Astrocyte (in vitro differentiated cells and primary cell): ENCODE measurements at regions not wholly inside any gene's neighbourhood (a gene's known extent, or its start where the extent isn't known, plus 50 kb on each side); places are given as distances from the start of the nearest gene placed in this dataset.

Experiments used
- DNase-seq: peaks from one replicate; pipeline ENCODE4 v3.0.0-alpha.2; 2010; ENCODE audit warnings: low read depth
- FAIRE-seq: peaks from 2 replicates; lab custom pipeline; 2011; peaks lifted over from hg19 to GRCh38; lab: Jason Lieb, UNC
- H2AFZ ChIP-seq: 2 replicates; pipeline ENCODE4 v1.6.0; 2012; ENCODE audit warnings: low read depth, low read length, inconsistent platforms
- H3K27ac ChIP-seq: 2 replicates; pipeline ENCODE4 v1.5.1; 2011; ENCODE audit warnings: low read depth, low read length, inconsistent platforms
- H3K27me3 ChIP-seq: 2 replicates; pipeline ENCODE4 v1.6.0; 2011; ENCODE audit warnings: low read length, inconsistent platforms; ENCODE audit not compliant: insufficient read depth
- H3K36me3 ChIP-seq: 2 replicates; pipeline ENCODE4 v1.5.1; 2011; ENCODE audit warnings: low read length, inconsistent platforms; ENCODE audit not compliant: insufficient read depth
- H3K4me1 ChIP-seq: 2 replicates; pipeline ENCODE4 v1.5.1; 2011; ENCODE audit warnings: low read length, inconsistent platforms; ENCODE audit not compliant: insufficient read depth
- H3K4me2 ChIP-seq: 2 replicates; pipeline ENCODE4 v1.6.0; 2012; ENCODE audit warnings: low read length, inconsistent platforms
- H3K4me3 ChIP-seq: 2 replicates; pipeline ENCODE4 v1.5.1; 2011; ENCODE audit warnings: low read depth, mild to moderate bottlenecking, low read length, inconsistent platforms; ENCODE audit not compliant: insufficient read depth
- H3K79me2 ChIP-seq: 2 replicates; pipeline ENCODE4 v1.6.0; 2012; ENCODE audit warnings: mild to moderate bottlenecking, low read length, inconsistent platforms; ENCODE audit not compliant: insufficient read depth
- H3K9ac ChIP-seq: 2 replicates; pipeline ENCODE4 v1.6.0; 2012; ENCODE audit warnings: mild to moderate bottlenecking, low read length, inconsistent platforms
- H3K9me3 ChIP-seq: 2 replicates; pipeline ENCODE4 v1.5.1; 2012; ENCODE audit warnings: low read depth, mild to moderate bottlenecking, low read length, inconsistent platforms; ENCODE audit not compliant: insufficient read depth
- H4K20me1 ChIP-seq: 2 replicates; pipeline ENCODE4 v1.6.0; 2012; ENCODE audit warnings: low read length, inconsistent platforms; ENCODE audit not compliant: insufficient read depth
- H3K27ac Mint-ChIP-seq: one replicate; pipeline ENCODE4 v1.8.0; 2021; ENCODE audit warnings: mild to moderate bottlenecking, mixed read lengths; ENCODE audit not compliant: unreplicated experiment
- H3K27me3 Mint-ChIP-seq: one replicate; pipeline ENCODE4 v1.8.0; 2021; ENCODE audit warnings: low read depth, mixed read lengths; ENCODE audit not compliant: unreplicated experiment
- H3K36me3 Mint-ChIP-seq: one replicate; pipeline ENCODE4 v1.8.0; 2021; ENCODE audit warnings: low read depth, mixed read lengths; ENCODE audit not compliant: unreplicated experiment
- H3K4me1 Mint-ChIP-seq: one replicate; pipeline ENCODE4 v1.8.0; 2021; ENCODE audit warnings: low read depth, mixed read lengths; ENCODE audit not compliant: unreplicated experiment
- H3K4me3 Mint-ChIP-seq: one replicate; pipeline ENCODE4 v1.8.0; 2021; ENCODE audit warnings: mild to moderate bottlenecking, moderate library complexity, mixed read lengths; ENCODE audit not compliant: unreplicated experiment
- H3K9me3 Mint-ChIP-seq: one replicate; pipeline ENCODE4 v1.8.0; 2021; ENCODE audit warnings: mild to moderate bottlenecking, mixed read lengths; ENCODE audit not compliant: unreplicated experiment
- CTCF ChIP-seq: IDR thresholded peaks from 2 replicates; pipeline ENCODE4 v1.5.1; 2011; ENCODE audit warnings: low read depth, mild to moderate bottlenecking, inconsistent platforms, low read length, moderate library complexity; ENCODE audit not compliant: insufficient read depth
- EZH2 ChIP-seq: IDR thresholded peaks from 2 replicates; pipeline ENCODE4 v1.6.1; 2012; ENCODE audit warnings: mild to moderate bottlenecking, low read length, inconsistent platforms; ENCODE audit not compliant: insufficient read depth

DNA sequence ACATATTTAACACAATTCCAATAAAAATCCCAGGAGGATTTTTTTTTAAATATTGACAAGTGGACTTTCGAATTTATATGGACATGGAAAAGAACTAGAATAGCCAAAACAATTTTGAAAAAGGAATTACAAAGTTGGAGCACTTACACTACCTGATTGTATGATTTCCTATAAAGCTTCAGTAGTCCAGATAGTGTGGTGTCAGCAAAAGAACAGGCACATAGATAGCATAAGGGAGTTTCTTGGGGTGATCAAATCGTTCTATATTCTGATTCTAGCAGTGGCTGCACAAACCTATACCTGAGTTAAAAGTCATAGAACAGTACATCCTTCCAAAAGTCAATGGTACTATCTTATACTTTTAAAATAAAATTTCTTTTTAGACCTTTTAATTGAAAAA lies 66.4 kb upstream of the CES5A start:
- Mint-ChIP-seq H3K27ac (no peak overlapping the region), H3K9me3 (no peaks in the 10 kb centered on the region), H3K36me3 (no peaks in the 10 kb centered on the region), H3K27me3 (peaks cover 18% of the 10 kb centered on the region), H3K4me1 (no peaks in the 10 kb centered on the region), H3K4me3 (no peak overlapping the region)
- Histone ChIP-seq H4K20me1 (no peaks in the 10 kb centered on the region), H2AFZ (no peak overlapping the region), H3K27me3 (peaks cover 4% of the 10 kb centered on the region), H3K27ac (no peak overlapping the region), H3K9me3 (no peaks in the 10 kb centered on the region), H3K4me3 (no peak overlapping the region), H3K9ac (no peak overlapping the region), H3K4me1 (no peaks in the 10 kb centered on the region), H3K36me3 (no peaks in the 10 kb centered on the region), H3K79me2 (no peaks in the 10 kb centered on the region), H3K4me2 (no peak overlapping the region)
- TF ChIP-seq EZH2 (no peak), CTCF (no peak)
- DNase-seq (no peak), FAIRE-seq (no peak)

GRCh38 chr16:55938126-55938525 lies 63.0 kb upstream of the CES5A start:
- TF ChIP-seq CTCF: no peak

GRCh38 chr16:55933038-55933437 lies 57.9 kb upstream of the CES5A start:
- no peaks in the 10 kb centered on the region for H3K36me3 ChIP-seq
- no peak overlapping the region for H2AFZ ChIP-seq
- Mint-ChIP-seq H3K27ac (no peak overlapping the region), H3K27me3 (no peaks in the 10 kb centered on the region), H3K9me3 (peaks cover 9% of the 10 kb centered on the region), H3K4me3 (no peak overlapping the region), H3K4me1 (no peaks in the 10 kb centered on the region), H3K36me3 (no peaks in the 10 kb centered on the region)
- DNase-seq (no peak), FAIRE-seq (no peak)
- no peak overlapping the region for H3K9ac ChIP-seq
- H4K20me1 ChIP-seq: no peaks in the 10 kb centered on the region
- no peaks in the 10 kb centered on the region for H3K27me3 ChIP-seq
- H3K4me1 ChIP-seq: no peaks in the 10 kb centered on the region
- H3K4me3 ChIP-seq: no peak overlapping the region
- TF ChIP-seq EZH2: no peak
- no peak for TF ChIP-seq CTCF
- H3K27ac ChIP-seq: no peak overlapping the region
- H3K9me3 ChIP-seq: no peaks in the 10 kb centered on the region
- H3K79me2 ChIP-seq: no peaks in the 10 kb centered on the region
- no peak overlapping the region for H3K4me2 ChIP-seq

More at GRCh38 chr16:55938126-55938525, 63.0 kb upstream of the CES5A start:
- peaks cover 3% of the 10 kb centered on the region for H3K27me3 ChIP-seq
- Mint-ChIP-seq H3K27ac (no peak overlapping the region), H3K9me3 (peaks cover 5% of the 10 kb centered on the region), H3K27me3 (peaks cover 6% of the 10 kb centered on the region), H3K4me1 (no peaks in the 10 kb centered on the region), H3K36me3 (no peaks in the 10 kb centered on the region), H3K4me3 (no peak overlapping the region)
- H4K20me1 ChIP-seq: no peaks in the 10 kb centered on the region
- no peak overlapping the region for H3K9ac ChIP-seq
- H3K36me3 ChIP-seq: no peaks in the 10 kb centered on the region
- no peak overlapping the region for H3K27ac ChIP-seq
- H3K9me3 ChIP-seq: no peaks in the 10 kb centered on the region
- DNase-seq (no peak), FAIRE-seq (no peak)
- no peak overlapping the region for H3K4me3 ChIP-seq
- H2AFZ ChIP-seq: no peak overlapping the region
- H3K4me1 ChIP-seq: no peaks in the 10 kb centered on the region
- H3K79me2 ChIP-seq: no peaks in the 10 kb centered on the region
- H3K4me2 ChIP-seq: no peak overlapping the region
